RWPE2 (cell line): ENCODE measurements at regions not wholly inside any gene's neighbourhood (a gene's known extent, or its start where the extent isn't known, plus 50 kb on each side); places are given as distances from the start of the nearest gene placed in this dataset.

Experiments used
- ATAC-seq: fragments of 200-7000 bp; cut with Tn5 transposase; 3 replicates; pipeline ENCODE4 v1.9.1; 2021; ENCODE audit warnings: low read depth
- DNase-seq: peaks from one replicate; pipeline ENCODE4 v3.0.0-alpha.2; 2020; ENCODE audit warnings: low spot score
- H3K27ac ChIP-seq: fragments of 450-650 bp; 2 replicates; pipeline ENCODE4 v1.5.1; 2017; ENCODE audit warnings: mild to moderate bottlenecking; ENCODE audit not compliant: poor library complexity, severe bottlenecking
- H3K27me3 ChIP-seq: fragments of 250-450 bp; sonication (Bioruptor Pico); 2 replicates; pipeline ENCODE4 v1.5.1; 2021; ENCODE audit warnings: mild to moderate bottlenecking, moderate library complexity; ENCODE audit not compliant: insufficient read depth, poor library complexity, severe bottlenecking
- H3K36me3 ChIP-seq: fragments of 250-450 bp; sonication (Bioruptor Pico); 2 replicates; pipeline ENCODE4 v1.5.1; 2020; ENCODE audit warnings: low read depth, mild to moderate bottlenecking, moderate library complexity
- H3K4me1 ChIP-seq: fragments of 250-450 bp; sonication (Bioruptor Pico); 2 replicates; pipeline ENCODE4 v1.5.1; 2021; ENCODE audit warnings: mild to moderate bottlenecking, moderate library complexity; ENCODE audit not compliant: insufficient read depth, poor library complexity, severe bottlenecking
- H3K4me3 ChIP-seq: fragments of 250-450 bp; sonication (Bioruptor Pico); 2 replicates; pipeline ENCODE4 v1.5.1; 2021; ENCODE audit warnings: mild to moderate bottlenecking, moderate library complexity; ENCODE audit not compliant: severe bottlenecking
- H3K9me3 ChIP-seq: fragments of 250-450 bp; sonication (Bioruptor Pico); 2 replicates; pipeline ENCODE4 v1.5.1; 2021; ENCODE audit warnings: mild to moderate bottlenecking, moderate library complexity; ENCODE audit not compliant: severe bottlenecking
- CTCF ChIP-seq: fragments of 450-650 bp; IDR thresholded peaks from one replicate; pipeline ENCODE4 v1.5.1; 2017; ENCODE audit warnings: mild to moderate bottlenecking, moderate library complexity; ENCODE audit not compliant: poor library complexity, severe bottlenecking

GRCh38 chr12:130216031-130216430, 53.8 kb downstream of the FZD10 start:
- no peaks in the 10 kb centered on the region for H3K27me3 ChIP-seq
- ATAC-seq (no peak), DNase-seq (no peak)
- peaks cover 20% of the 10 kb centered on the region for H3K4me1 ChIP-seq
- H3K27ac ChIP-seq, result no peak overlapping the region
- no peak overlapping the region for H3K4me3 ChIP-seq
- H3K9me3 ChIP-seq, result no peaks in the 10 kb centered on the region
- H3K36me3 ChIP-seq, result no peaks in the 10 kb centered on the region
- no peak for TF ChIP-seq CTCF

- no peaks in the 10 kb centered on the region for H3K36me3 ChIP-seq
- no peak for DNase-seq
- H3K4me3 ChIP-seq, result no peak overlapping the region
These were observed 56.4 kb downstream of the FZD10 start for GRCh38 chr12:130218682-130219081.

GRCh38 chr12:130219929-130220705, 57.9 kb downstream of the FZD10 start:
- peaks cover 7% of the 10 kb centered on the region for H3K4me1 ChIP-seq
- no peaks in the 10 kb centered on the region for H3K36me3 ChIP-seq
- ATAC-seq (no peak), DNase-seq (no peak)
- no peak for TF ChIP-seq CTCF
- no peak overlapping the region for H3K27ac ChIP-seq
- no peak overlapping the region for H3K4me3 ChIP-seq
- no peaks in the 10 kb centered on the region for H3K9me3 ChIP-seq
- no peaks in the 10 kb centered on the region for H3K27me3 ChIP-seq

More at GRCh38 chr12:130218682-130219081, 56.4 kb downstream of the FZD10 start:
- ATAC-seq, result no peak
- Histone ChIP-seq H3K27ac (no peak overlapping the region), H3K4me1 (peaks cover 16% of the 10 kb centered on the region), H3K9me3 (no peaks in the 10 kb centered on the region), H3K27me3 (no peaks in the 10 kb centered on the region)
- TF ChIP-seq CTCF, result no peak

- H3K36me3 ChIP-seq, result no peaks in the 10 kb centered on the region
- no peak for TF ChIP-seq CTCF
- H3K27me3 ChIP-seq, result no peaks in the 10 kb centered on the region
- no peak overlapping the region for H3K4me3 ChIP-seq
- DNase-seq, result no peak
- no peaks in the 10 kb centered on the region for H3K9me3 ChIP-seq
- no peak for ATAC-seq
- H3K4me1 ChIP-seq, result peaks cover 1% of the 10 kb centered on the region
- H3K27ac ChIP-seq, result no peak overlapping the region
These were observed 58.4 kb downstream of the FZD10 start for GRCh38 chr12:130220706-130221100.

- Histone ChIP-seq H3K36me3 (no peaks in the 10 kb centered on the region), H3K9me3 (no peaks in the 10 kb centered on the region), H3K4me3 (no peak overlapping the region), H3K27me3 (no peaks in the 10 kb centered on the region), H3K27ac (no peak overlapping the region), H3K4me1 (no peaks in the 10 kb centered on the region)
- DNase-seq, result no peak
- ATAC-seq, result no peak
- no peak for TF ChIP-seq CTCF
These were observed 60.4 kb downstream of the FZD10 start for GRCh38 chr12:130222519-130223218.
